B cell (primary cell): ENCODE measurements at regions not wholly inside any gene's neighbourhood (a gene's known extent, or its start where the extent isn't known, plus 50 kb on each side); places are given as distances from the start of the nearest gene placed in this dataset.

Experiments
- ATAC-seq: fragments of 200-7000 bp; cut with Tn5 transposase; one replicate; pipeline ENCODE4 v1.10.0; 2021; ENCODE audit warnings: low read depth, mild to moderate bottlenecking, moderate number of reproducible peaks, moderate library complexity
- CTCF ChIA-PET: fragments of 350-600 bp; sonication (Branson Sonifier 250); formaldehyde crosslinking; loops from one replicate; lab custom pipeline; 2021; ENCODE audit warnings: antibody characterized with exemption, inconsistent platforms; lab: Charles Lee
- POLR2A ChIA-PET: fragments of 350-600 bp; sonication (Branson Sonifier 250); formaldehyde crosslinking; loops from one replicate; lab custom pipeline; 2021; ENCODE audit warnings: antibody characterized with exemption; lab: Charles Lee
- DNase-seq: peaks from one replicate; pipeline ENCODE4 v3.0.0; 2013
- H2AFZ ChIP-seq: 2 replicates; pipeline ENCODE4 v1.6.1; 2012; ENCODE audit warnings: mild to moderate bottlenecking, low read depth, low read length; ENCODE audit not compliant: insufficient read depth, poor library complexity, severe bottlenecking
- H3K27ac ChIP-seq, 2 donors: 1 replicate in 1 of 2; 2 replicates in 1 of 2; pipeline ENCODE4 v1.5.1; 2012 to 2013; ENCODE audit warnings: low read length in 2 of 2, mild to moderate bottlenecking in 2 of 2, moderate library complexity in 1 of 2
- H3K27me3 ChIP-seq, 4 experiments: fragments of 200-600 bp in 1 of 4; sonication (generic) in 1 of 4; replicated peaks in 1 of 4; 1 replicate in 2 of 4; 2 replicates in 2 of 4; pipeline versions ENCODE4 v1.6.1 to v1.7.0; 2013 to 2016; ENCODE audit warnings: low read length in 3 of 4, mild to moderate bottlenecking in 2 of 4, mixed read lengths in 1 of 4, moderate library complexity in 1 of 4; ENCODE audit not compliant: insufficient read depth in 4 of 4, control insufficient read depth in 3 of 4; ENCODE audit errors: control extremely low read depth in 1 of 4
- H3K36me3 ChIP-seq, 2 experiments: replicated peaks in 1 of 2; 1 replicate in 1 of 2; 2 replicates in 1 of 2; pipeline versions ENCODE4 v1.6.1 to v1.7.1; 2013; ENCODE audit warnings: low read length in 1 of 2; ENCODE audit not compliant: insufficient read depth in 2 of 2, control insufficient read depth in 1 of 2; ENCODE audit errors: control extremely low read depth in 1 of 2, extremely low read depth in 1 of 2
- H3K4me1 ChIP-seq, 2 donors: fragments of 200-600 bp in 1 of 2; sonication (generic) in 1 of 2; 1 replicate in 1 of 2; 2 replicates in 1 of 2; pipeline versions ENCODE4 v1.5.1 to v1.6.1; 2013 to 2017; ENCODE audit warnings: low read length in 2 of 2; ENCODE audit not compliant: control insufficient read depth in 2 of 2, insufficient read depth in 2 of 2
- H3K4me2 ChIP-seq: replicated peaks from 2 replicates; pipeline ENCODE3; 2012; ENCODE audit warnings: mild to moderate bottlenecking, low read depth, low read length; ENCODE audit not compliant: poor library complexity, severe bottlenecking
- H3K4me3 ChIP-seq, 5 experiments: fragments of 200-600 bp in 1 of 5; sonication (generic) in 1 of 5; 1 replicate in 3 of 5; 2 replicates in 2 of 5; pipeline versions ENCODE4 v1.5.1 to v1.7.0; 2011 to 2016; ENCODE audit warnings: low read length in 4 of 5, mild to moderate bottlenecking in 4 of 5, low read depth in 2 of 5, control low read depth in 1 of 5, moderate library complexity in 1 of 5; ENCODE audit not compliant: insufficient read depth in 1 of 5; ENCODE audit errors: control extremely low read depth in 1 of 5, extremely low read depth in 1 of 5
- H3K79me2 ChIP-seq: fragments of 200-600 bp; sonication (generic); one replicate; pipeline ENCODE4 v1.6.0; 2016; ENCODE audit warnings: low read length; ENCODE audit not compliant: control insufficient read depth, insufficient read depth
- H3K9ac ChIP-seq: fragments of 200-600 bp; sonication (generic); 2 replicates; pipeline ENCODE4 v1.6.1; 2017; ENCODE audit warnings: mild to moderate bottlenecking, low read length, moderate library complexity
- H3K9me3 ChIP-seq, 3 donors: one replicate each; pipeline versions ENCODE4 v1.6.1 to v1.7.1; 2013; ENCODE audit warnings: low read length in 2 of 3; ENCODE audit not compliant: control insufficient read depth in 2 of 3, insufficient read depth in 1 of 3; ENCODE audit errors: control extremely low read depth in 1 of 3
- H4K20me1 ChIP-seq: 2 replicates; pipeline ENCODE4 v1.6.0; 2012; ENCODE audit warnings: mild to moderate bottlenecking, low read length; ENCODE audit not compliant: insufficient read depth, control insufficient read depth, poor library complexity, severe bottlenecking
- H3K27ac Mint-ChIP-seq: one replicate; pipeline ENCODE4 v1.8.0; 2021; ENCODE audit warnings: mixed read lengths
- H3K27me3 Mint-ChIP-seq: one replicate; pipeline ENCODE4 v1.8.0; 2021; ENCODE audit warnings: mixed read lengths
- H3K4me1 Mint-ChIP-seq: one replicate; pipeline ENCODE4 v1.8.0; 2021; ENCODE audit warnings: mixed read lengths
- H3K4me3 Mint-ChIP-seq: one replicate; pipeline ENCODE4 v1.8.0; 2021; ENCODE audit warnings: mixed read lengths
- H3K9me3 Mint-ChIP-seq: one replicate; pipeline ENCODE4 v1.8.0; 2022; ENCODE audit warnings: mixed read lengths; ENCODE audit not compliant: insufficient read depth
- CTCF ChIP-seq: fragments of 200-600 bp; IDR thresholded peaks from one replicate; pipeline ENCODE4 v1.8.0; 2022; ENCODE audit warnings: antibody characterized with exemption, mild to moderate bottlenecking
- EZH2 ChIP-seq: IDR thresholded peaks from 2 replicates; pipeline ENCODE4 v1.6.1; 2012; ENCODE audit warnings: borderline replicate concordance, low read depth, mild to moderate bottlenecking, moderate library complexity, low read length; ENCODE audit not compliant: insufficient read depth, poor library complexity, severe bottlenecking
- WGBS: methylation state at CpG from one replicate; pipeline ENCODE4 v1.1.5; 2013; ENCODE audit warnings: missing lambda C conversion rate; ENCODE audit not compliant: insufficient coverage; 5-methylcytosine and 5-hydroxymethylcytosine counted together
- intact Hi-C: fragments of 100-400 bp; cut with micrococcal nuclease; formaldehyde crosslinking; loops from one replicate; pipeline ENCODE4 v1.10.0; 2022

DNA sequence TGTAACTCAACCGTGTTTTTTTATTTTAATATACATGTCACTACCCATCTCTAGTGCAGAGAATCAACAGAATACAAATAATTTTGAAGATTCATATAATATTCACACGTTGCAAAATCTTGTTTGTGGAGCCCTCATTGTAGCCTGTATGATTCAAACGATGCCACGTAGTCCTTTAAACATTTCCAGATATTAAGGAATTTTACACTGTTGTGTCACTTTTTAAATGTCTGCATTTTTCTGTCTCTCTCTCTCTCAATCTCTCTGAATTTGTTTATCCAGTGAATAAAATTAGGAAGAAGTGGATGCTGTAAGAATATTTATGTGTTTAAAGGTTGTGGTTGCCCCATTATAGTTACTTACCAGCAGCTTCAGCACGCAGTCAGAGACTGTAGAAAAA, 262.0 kb downstream of the PAX1 start:
- Mint-ChIP-seq H3K9me3 (peaks cover 3% of the 10 kb centered on the region), H3K4me3 (no peak overlapping the region), H3K27ac (no peak overlapping the region), H3K27me3 (no peaks in the 10 kb centered on the region), H3K4me1 (no peaks in the 10 kb centered on the region)
- CTCF ChIA-PET, result no interaction called here
- no peaks in the 10 kb centered on the region for H3K36me3 ChIP-seq
- intact Hi-C loops, result no loop called here
- H3K4me2 ChIP-seq, result no peak overlapping the region
- TF ChIP-seq CTCF, result no peak
- no peak for TF ChIP-seq EZH2
- no peaks in the 10 kb centered on the region for H3K4me1 ChIP-seq
- no peaks in the 10 kb centered on the region for H3K27me3 ChIP-seq
- WGBS, result no CpG with 5 or more reads among the region's 5 CpGs
- no peak for ATAC-seq
- H4K20me1 ChIP-seq, result no peaks in the 10 kb centered on the region
- H2AFZ ChIP-seq, result no peak overlapping the region
- no peak for DNase-seq
- no peak overlapping the region for H3K9ac ChIP-seq
- H3K79me2 ChIP-seq, result no peaks in the 10 kb centered on the region
- no peaks in the 10 kb centered on the region for H3K9me3 ChIP-seq
- no peak overlapping the region for H3K27ac ChIP-seq
- H3K4me3 ChIP-seq, result no peak overlapping the region
- POLR2A ChIA-PET, result no interaction called here

GRCh38 chr20:21956591-21956990, 251.1 kb downstream of the PAX1 start:
- no peaks in the 10 kb centered on the region for H3K4me1 ChIP-seq
- ChIA-PET CTCF (no interaction called here), POLR2A (no interaction called here)
- no peak for DNase-seq
- ATAC-seq, result no peak
- H3K9ac ChIP-seq, result no peak overlapping the region
- H3K27me3 Mint-ChIP-seq, result no peaks in the 10 kb centered on the region
- H3K79me2 ChIP-seq, result no peaks in the 10 kb centered on the region
- no peaks in the 10 kb centered on the region for H3K27me3 ChIP-seq
- H3K4me2 ChIP-seq, result no peak overlapping the region
- H3K27ac ChIP-seq, result no peak overlapping the region
- no peak overlapping the region for H2AFZ ChIP-seq
- H4K20me1 ChIP-seq, result no peaks in the 10 kb centered on the region
- H3K4me3 ChIP-seq, result no peak overlapping the region
- no peak overlapping the region for H3K4me3 Mint-ChIP-seq
- TF ChIP-seq CTCF (no peak), EZH2 (no peak)
- intact Hi-C loops, result no loop called here
- no peaks in the 10 kb centered on the region for H3K36me3 ChIP-seq
- no peaks in the 10 kb centered on the region for H3K4me1 Mint-ChIP-seq
- no peak overlapping the region for H3K27ac Mint-ChIP-seq
- H3K9me3 ChIP-seq, result peaks cover 0 to 9% (median 0%) of the 10 kb centered on the region in 3 donors
- no peaks in the 10 kb centered on the region for H3K9me3 Mint-ChIP-seq
